GM23248 (cell line): ENCODE measurements at regions not wholly inside any gene's neighbourhood (a gene's known extent, or its start where the extent isn't known, plus 50 kb on each side); places are given as distances from the start of the nearest gene placed in this dataset.

ENCODE experiments used
- EZH2 ChIP-seq: fragments of 200-600 bp; sonication (generic); IDR thresholded peaks from 2 replicates; pipeline ENCODE4 v1.6.1; 2018; ENCODE audit warnings: antibody characterized with exemption, mild to moderate bottlenecking; ENCODE audit not compliant: insufficient read depth, poor library complexity, severe bottlenecking
- EZH2phosphoT487 ChIP-seq: fragments of 200-600 bp; sonication (generic); IDR thresholded peaks from 2 replicates; pipeline ENCODE4 v1.6.1; 2018; ENCODE audit warnings: antibody characterized with exemption, moderate library complexity, mild to moderate bottlenecking, low read depth; ENCODE audit not compliant: insufficient read depth

GRCh38 chr3:30123224-30123623 lies 483.2 kb upstream of the TGFBR2 start:
- TF ChIP-seq EZH2: no peak
- TF ChIP-seq EZH2phosphoT487: no peak
